Stromal cell of bone marrow (primary cell): ENCODE measurements at regions not wholly inside any gene's neighbourhood (a gene's known extent, or its start where the extent isn't known, plus 50 kb on each side); places are given as distances from the start of the nearest gene placed in this dataset.
"Not testable (repeated sequence)": the region's sequence is repeated elsewhere in the genome, so short reads cannot be mapped to it uniquely, and the experiment has no call there.

Source experiments
- DNase-seq: peaks from one replicate; pipeline ENCODE4 v3.0.0-alpha.2; 2012; ENCODE audit warnings: low read depth

DNA sequence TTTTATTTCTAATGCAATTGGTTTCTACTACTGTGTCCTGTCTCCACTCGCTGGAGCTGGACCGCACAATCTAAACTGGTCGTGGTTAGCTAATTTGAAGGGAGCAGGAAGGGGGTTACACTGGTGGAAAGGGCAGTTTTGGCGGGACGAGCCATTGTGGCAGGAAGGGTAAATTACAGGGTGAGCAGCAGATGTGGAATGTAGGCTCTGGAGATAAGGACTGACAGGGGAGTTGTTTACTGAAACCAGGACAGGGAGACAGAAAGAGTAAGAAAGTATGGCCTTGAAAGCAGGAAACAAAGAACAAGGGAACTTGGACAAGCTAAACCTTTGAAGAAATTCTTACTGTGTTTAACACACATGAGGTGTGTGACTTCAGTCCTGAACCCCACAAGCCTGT lies 147.8 kb downstream of the ATXN7L3B start:
- DNase-seq, result no peak

GRCh38 chr12:74689071-74689655 lies 151.5 kb downstream of the ATXN7L3B start:
- peak; percentile 39 for DNase-seq

GRCh38 chr12:74689929-74690328 lies 152.3 kb downstream of the ATXN7L3B start:
- no peak for DNase-seq

- DNase-seq, result no peak
Observed at GRCh38 chr12:74719447-74719846, 181.8 kb downstream of the ATXN7L3B start.

DNA sequence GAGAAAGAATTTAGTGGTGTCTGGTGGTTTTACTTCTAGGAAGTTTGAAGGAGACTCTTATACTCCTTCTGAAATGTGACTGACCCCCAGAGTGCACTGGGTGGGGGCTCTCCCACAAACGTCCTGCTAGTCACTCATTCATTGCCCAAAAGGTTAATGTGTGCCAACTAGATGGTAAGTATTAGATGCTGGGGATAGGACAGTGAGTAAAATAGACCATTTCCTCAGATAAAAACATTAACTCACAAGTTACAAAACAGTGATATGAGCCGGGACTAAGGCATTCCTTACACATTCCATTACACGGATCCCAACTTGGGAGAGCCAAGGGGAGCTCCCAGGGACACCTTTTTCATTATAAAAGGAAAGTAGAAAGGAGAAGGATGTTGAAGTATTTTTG lies 185.1 kb downstream of the ATXN7L3B start:
- DNase-seq, result no peak

DNA sequence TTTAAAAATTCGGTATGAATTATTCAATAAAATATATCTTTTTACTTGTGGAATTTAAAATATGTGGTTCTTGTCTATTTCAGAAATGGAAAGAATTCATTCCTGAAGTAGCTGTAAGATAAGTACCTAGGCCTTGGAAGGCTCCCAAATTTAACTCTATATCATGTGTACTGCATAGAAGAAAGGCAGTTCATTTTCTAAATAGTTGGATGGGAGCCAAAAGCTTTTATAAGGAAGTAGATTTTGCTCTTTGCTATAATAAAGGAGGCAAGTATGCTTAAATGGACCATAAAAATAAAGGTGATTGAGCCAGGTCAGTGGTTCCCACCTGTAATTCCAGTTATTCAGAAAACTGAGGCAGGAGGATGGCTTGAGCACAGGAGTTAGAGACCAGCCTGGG lies 187.5 kb downstream of the ATXN7L3B start:
- DNase-seq, result no peak

DNA sequence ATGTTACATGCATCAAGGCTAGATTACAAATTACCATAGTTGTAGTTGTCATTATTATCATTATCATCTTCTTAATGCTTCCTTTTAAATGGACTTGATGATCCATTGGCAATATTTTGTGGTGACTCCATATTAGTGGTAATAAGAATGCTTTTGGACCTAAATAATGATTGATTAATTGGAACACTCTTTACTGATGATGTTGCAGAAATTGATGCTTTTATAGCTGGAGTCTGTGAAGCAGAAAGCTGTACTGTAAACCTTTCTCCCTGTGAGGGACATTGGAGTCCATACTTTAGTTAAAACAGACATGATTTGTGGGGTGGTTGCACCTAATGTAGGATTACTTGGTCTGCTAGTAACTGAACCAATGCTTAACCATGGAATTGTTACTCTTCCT lies 190.4 kb downstream of the ATXN7L3B start:
- DNase-seq, result no peak

- DNase-seq, result no peak
Observed at GRCh38 chr12:74732164-74732784, 194.6 kb downstream of the ATXN7L3B start.

DNA sequence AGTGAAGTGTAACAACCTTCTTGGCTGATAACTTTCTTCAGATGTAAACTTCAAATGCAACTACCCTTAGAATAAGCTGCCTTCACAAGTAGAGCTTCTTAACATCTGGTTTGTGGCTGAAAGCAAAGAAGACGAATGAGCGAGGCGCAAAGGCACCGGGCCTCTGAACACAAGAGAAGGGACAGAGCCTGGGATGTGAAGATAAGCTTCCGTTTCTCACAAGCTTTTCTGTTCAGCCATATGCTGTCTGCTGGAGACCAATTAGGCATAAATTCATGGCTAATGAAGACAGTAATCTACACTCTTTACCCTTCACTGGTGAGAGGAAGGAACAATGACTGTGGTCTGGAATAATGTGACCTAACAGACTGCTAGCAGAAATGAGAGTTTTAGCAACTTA lies 195.2 kb downstream of the ATXN7L3B start:
- no peak for DNase-seq

- DNase-seq, result no peak
Observed at GRCh38 chr12:74741112-74741511, 203.5 kb downstream of the ATXN7L3B start.

GRCh38 chr12:74747305-74747704 lies 209.7 kb downstream of the ATXN7L3B start:
- DNase-seq, result peak; percentile 20

GRCh38 chr12:74751441-74751840 lies 213.8 kb downstream of the ATXN7L3B start:
- DNase-seq, result no peak

- no peak for DNase-seq
Observed at GRCh38 chr12:74752215-74752614, 214.6 kb downstream of the ATXN7L3B start.

- no peak for DNase-seq
Observed at GRCh38 chr12:74770552-74770951, 232.9 kb downstream of the ATXN7L3B start.

- no peak for DNase-seq
Observed at GRCh38 chr12:74775276-74775675, 237.6 kb downstream of the ATXN7L3B start.

DNA sequence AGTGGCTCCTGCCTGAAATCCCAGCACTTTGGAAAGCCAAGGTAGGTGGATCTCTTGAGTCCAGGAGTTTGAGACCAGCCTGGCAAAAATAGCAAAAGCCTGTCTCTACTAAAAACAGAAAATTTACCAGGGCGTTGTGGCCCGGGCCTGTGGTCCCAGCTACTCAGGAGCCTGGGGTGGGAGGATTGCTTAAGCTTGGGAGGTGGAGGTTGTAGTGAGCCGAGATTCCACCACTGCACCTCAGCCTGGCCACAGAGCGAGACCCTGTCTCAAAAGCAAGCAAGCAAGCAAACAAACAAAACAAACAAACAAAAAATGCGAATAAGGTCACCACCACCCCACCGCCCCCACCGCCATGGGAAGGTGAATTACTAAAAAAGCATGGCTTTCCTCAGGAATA lies 238.7 kb downstream of the ATXN7L3B start:
- DNase-seq, result no peak

- DNase-seq, result peak; percentile 40
Observed at GRCh38 chr12:74780182-74780849, 242.7 kb downstream of the ATXN7L3B start.

GRCh38 chr12:74780850-74781241 lies 243.2 kb downstream of the ATXN7L3B start:
- DNase-seq, result not testable (repeated sequence)

GRCh38 chr12:74781991-74782485 lies 244.4 kb downstream of the ATXN7L3B start:
- no peak for DNase-seq

- DNase-seq, result no peak
Observed at GRCh38 chr12:74790931-74791330, 253.3 kb downstream of the ATXN7L3B start.

DNA sequence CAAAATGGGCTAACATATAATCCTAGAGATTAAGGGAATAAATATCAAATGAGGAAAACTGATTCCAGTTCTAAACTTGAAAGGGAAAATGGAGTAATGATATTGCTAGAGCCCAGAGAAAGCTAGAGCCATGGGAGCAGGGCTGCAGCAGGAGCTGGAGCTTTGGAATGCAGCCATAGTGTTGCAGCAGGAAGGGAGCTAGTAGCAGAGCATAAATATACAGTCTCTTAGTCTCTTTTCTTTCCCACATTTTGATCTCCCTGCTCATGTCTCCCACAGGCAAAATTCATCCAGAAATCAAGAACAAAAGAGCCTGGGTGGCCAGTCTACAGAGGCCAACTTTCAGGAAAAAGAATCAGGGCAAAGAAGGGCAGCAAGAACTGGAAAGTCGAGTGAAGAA lies 253.7 kb downstream of the ATXN7L3B start:
- peak; percentile 10 for DNase-seq

DNA sequence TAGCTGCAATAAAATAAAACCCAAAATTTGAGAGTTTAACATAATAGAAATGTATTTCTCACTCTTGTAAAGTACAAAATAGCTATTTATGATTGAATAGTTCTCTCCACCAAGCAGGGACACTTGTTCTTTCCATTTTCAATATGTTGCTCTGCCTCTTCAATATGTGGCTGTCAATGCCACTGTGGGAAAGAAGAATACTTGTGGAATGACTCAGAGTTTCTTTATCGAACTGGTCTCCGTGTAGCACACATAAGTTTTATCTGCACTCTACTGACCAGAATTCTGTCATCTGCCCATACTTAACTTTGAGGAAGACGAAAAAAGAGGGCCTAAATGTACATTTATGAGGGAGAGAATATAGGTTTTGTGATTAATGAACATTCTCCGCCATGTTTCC lies 256.9 kb downstream of the ATXN7L3B start:
- no peak for DNase-seq

GRCh38 chr12:74801625-74802024 lies 264.0 kb downstream of the ATXN7L3B start:
- DNase-seq, result no peak
